ENCODE measurements at regions not wholly inside any gene's neighbourhood (a gene's known extent, or its start where the extent isn't known, plus 50 kb on each side); places are given as distances from the start of the nearest gene placed in this dataset.
A peak's percentile ranks its signal among the peaks of the same experiment; 100 is the strongest.

DNA sequence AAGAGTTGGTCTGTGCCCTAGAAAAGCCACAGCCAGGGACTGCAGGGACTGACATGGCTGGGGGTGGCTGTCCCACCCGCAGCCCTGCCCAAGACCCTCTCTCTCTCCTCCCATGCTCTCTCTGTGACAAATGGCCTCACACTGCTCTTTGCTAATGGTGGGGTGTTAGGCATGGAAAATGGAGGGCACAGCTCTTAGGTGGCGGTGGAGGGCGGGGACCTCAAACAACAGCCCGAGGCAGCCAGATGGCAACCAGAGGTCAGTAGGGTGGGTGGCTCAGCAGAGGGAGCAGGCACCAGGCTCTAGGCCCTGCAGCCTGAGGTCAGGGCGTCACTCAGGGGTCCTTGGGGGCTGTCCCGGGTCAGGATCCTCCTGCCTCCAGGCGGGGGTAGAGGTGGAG lies 73.9 kb upstream of the DAB2IP start:
- H3K9me3 Mint-ChIP-seq = no peaks in the 10 kb centered on the region
- H3K27ac Mint-ChIP-seq = no peak overlapping the region
- peaks cover 34% of the 10 kb centered on the region for H3K27me3 Mint-ChIP-seq
- intact Hi-C loops (cut with micrococcal nuclease) = no loop called here
- no peaks in the 10 kb centered on the region for H3K36me3 Mint-ChIP-seq (ENCODE audit: low read depth)
- H3K4me3 Mint-ChIP-seq = no peak overlapping the region
- no peaks in the 10 kb centered on the region for H3K4me1 Mint-ChIP-seq (ENCODE audit: low read depth)

DNA sequence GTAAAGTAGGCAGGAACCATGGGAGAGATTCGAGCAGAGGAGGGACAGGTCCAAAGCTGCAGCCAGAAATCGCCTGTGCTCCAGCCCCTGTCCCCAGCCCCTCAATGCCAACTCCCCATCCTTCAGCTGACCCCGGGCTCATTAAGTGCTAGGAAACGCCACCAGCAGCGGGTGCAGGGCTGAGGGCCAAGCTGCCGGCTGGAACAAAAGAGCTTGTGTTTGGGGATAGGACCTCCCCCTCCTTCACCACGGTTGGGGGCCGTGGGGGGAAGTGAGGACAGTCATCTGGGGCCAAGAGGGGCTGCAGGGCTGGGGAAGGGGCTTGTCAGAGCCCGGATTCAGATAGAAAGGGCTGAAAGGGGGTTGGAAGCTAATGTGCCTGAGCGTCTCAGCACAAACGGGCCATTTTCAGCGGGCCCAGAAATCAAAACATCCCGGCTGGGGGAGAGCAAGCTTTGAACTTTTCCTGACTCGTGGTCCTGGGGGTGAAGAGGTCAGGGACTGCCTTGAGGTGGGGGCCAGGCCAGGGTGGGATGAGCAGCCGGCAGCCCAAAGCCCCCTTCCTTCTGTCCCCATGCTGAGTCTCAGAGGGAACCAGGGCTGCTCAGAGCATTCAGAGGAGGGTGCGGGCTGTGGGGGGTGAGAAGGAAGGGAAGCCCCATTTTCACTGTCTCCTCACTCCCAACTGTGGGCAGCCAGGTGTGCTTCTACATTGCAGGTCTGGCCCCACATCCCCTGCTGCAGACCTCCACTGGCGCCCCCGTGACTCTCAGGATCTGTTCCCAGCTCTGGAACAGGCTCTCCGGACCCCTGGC lies 69.4 kb upstream of the DAB2IP start:
- no peak overlapping the region for H3K27ac Mint-ChIP-seq
- intact Hi-C loops (cut with micrococcal nuclease) = no loop called here
- H3K9me3 Mint-ChIP-seq = no peaks in the 10 kb centered on the region
- H3K4me3 Mint-ChIP-seq = no peak overlapping the region
- H3K4me1 Mint-ChIP-seq (ENCODE audit: low read depth) = peaks cover 3% of the 10 kb centered on the region
- H3K36me3 Mint-ChIP-seq (ENCODE audit: low read depth) = no peaks in the 10 kb centered on the region
- peaks cover 57% of the 10 kb centered on the region for H3K27me3 Mint-ChIP-seq

DNA sequence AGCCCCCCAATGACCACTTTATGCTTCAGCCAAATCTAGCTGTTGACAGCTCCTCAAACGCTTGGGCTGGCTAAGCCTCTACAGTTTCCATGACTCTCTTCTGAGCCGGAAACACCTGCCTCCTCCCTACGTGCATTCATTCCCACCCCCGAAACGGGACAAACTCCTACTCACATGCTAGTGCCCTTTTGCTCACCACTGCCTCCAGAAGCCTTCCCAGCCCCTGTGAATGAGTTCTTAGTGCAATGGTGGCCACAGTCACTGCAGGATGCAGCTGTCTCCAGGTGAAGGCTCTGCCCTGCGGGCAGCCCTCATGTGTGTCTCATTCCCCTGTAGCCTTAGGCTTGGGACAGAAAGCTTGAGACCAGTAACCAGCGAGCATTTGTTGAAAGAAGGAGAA lies 68.8 kb upstream of the DAB2IP start:
- no peak overlapping the region for H3K4me3 Mint-ChIP-seq
- peaks cover 63% of the 10 kb centered on the region for H3K27me3 Mint-ChIP-seq
- intact Hi-C loops (cut with micrococcal nuclease) = no loop called here
- H3K9me3 Mint-ChIP-seq = no peaks in the 10 kb centered on the region
- no peaks in the 10 kb centered on the region for H3K36me3 Mint-ChIP-seq (ENCODE audit: low read depth)
- no peak overlapping the region for H3K27ac Mint-ChIP-seq
- peaks cover 4% of the 10 kb centered on the region for H3K4me1 Mint-ChIP-seq (ENCODE audit: low read depth)

DNA sequence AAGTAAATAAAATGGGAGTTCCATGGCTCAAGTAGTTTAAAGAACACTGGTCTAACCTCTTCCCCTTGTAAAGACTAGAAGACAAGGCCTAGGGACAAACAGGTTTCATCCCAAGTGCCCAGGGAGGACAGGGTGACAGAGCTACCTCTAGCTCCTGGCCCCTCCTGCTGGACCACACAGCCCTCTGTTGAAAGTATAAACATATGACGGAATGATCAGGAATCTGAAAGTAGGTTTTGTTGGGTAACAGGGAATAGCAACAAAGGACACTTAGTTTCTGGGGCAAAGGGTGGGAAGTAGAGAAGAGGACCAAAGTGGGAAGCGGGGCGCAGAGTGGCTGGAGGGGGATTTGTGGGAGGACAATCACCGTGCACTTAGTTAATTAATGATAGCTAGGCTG lies 67.0 kb upstream of the DAB2IP start:
- no peak overlapping the region for H3K4me3 Mint-ChIP-seq
- H3K27me3 Mint-ChIP-seq = peaks cover 72% of the 10 kb centered on the region
- peaks cover 16% of the 10 kb centered on the region for H3K4me1 Mint-ChIP-seq (ENCODE audit: low read depth)
- H3K36me3 Mint-ChIP-seq (ENCODE audit: low read depth) = no peaks in the 10 kb centered on the region
- no peak overlapping the region for H3K27ac Mint-ChIP-seq
- no peaks in the 10 kb centered on the region for H3K9me3 Mint-ChIP-seq
- intact Hi-C loops (cut with micrococcal nuclease) = no loop called here

DNA sequence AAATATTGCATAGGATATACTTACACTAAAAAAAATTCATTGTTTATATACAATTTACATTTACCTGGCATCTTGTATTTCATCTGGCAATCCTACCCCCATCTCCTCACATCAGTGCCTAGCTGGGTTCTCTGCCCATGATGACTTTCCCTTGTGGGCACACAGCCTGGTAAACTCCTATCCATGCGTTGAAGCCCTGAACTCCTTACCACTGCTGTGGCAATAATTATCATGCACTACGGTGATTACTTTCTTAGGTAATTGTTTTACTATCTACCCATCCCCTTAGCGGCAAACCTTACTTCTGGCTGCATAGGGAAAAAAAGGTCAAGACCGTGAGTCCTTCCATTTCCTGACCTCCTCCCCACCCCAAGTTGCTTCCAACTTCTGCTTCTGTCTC lies 63.6 kb upstream of the DAB2IP start:
- H3K4me1 Mint-ChIP-seq (ENCODE audit: low read depth) = peaks cover 16% of the 10 kb centered on the region
- H3K36me3 Mint-ChIP-seq (ENCODE audit: low read depth) = no peaks in the 10 kb centered on the region
- no peak overlapping the region for H3K4me3 Mint-ChIP-seq
- H3K27me3 Mint-ChIP-seq = peaks cover 66% of the 10 kb centered on the region
- H3K27ac Mint-ChIP-seq = no peak overlapping the region
- intact Hi-C loops (cut with micrococcal nuclease) = no loop called here
- no peaks in the 10 kb centered on the region for H3K9me3 Mint-ChIP-seq

DNA sequence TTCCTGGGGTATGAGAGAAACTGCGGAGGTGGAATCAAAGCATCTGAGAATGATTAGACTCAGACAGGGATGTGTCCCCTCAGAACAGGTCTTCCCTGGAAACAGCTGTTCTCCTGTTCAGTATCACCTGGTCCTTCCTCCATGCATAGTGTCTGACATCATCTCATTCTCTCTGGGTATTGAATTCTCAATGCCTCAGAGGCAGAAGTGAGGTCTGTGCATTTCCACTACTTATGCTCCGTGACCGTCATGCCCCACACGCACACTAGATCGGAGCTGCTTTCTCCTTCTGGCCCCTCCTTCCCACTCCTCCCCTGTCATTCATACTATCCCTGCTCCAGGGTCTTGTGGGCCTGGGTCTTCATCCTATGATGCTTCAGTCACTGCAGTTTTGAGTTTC lies 61.4 kb upstream of the DAB2IP start:
- Mint-ChIP-seq H3K4me1 (ENCODE audit: low read depth) (peaks cover 16% of the 10 kb centered on the region), H3K4me3 (no peak overlapping the region), H3K36me3 (ENCODE audit: low read depth) (no peaks in the 10 kb centered on the region), H3K9me3 (no peaks in the 10 kb centered on the region), H3K27me3 (peaks cover 74% of the 10 kb centered on the region), H3K27ac (no peak overlapping the region)
- intact Hi-C loops (cut with micrococcal nuclease) = no loop called here

DNA sequence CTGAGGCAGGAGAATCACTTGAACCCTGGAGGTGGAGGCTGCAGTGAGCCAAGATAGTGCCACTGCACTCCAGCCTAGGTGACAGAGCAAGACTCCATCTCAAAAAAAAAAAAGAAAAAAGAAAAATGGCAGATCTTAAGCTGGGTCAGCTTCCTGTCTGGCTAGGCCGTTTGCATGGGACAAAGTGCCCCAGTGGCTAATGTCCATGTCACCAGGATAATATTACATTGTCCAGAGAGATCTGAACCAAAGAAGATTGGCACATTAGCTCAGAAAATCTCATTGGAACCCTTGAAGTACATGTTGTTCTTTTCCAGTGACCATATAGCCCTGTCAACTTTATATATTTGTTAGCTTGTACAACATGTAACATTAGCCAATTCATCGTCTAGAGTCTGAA lies 59.2 kb upstream of the DAB2IP start:
- Mint-ChIP-seq H3K4me1 (ENCODE audit: low read depth) (peaks cover 12% of the 10 kb centered on the region), H3K4me3 (no peak overlapping the region), H3K36me3 (ENCODE audit: low read depth) (no peaks in the 10 kb centered on the region), H3K27ac (no peak overlapping the region), H3K9me3 (no peaks in the 10 kb centered on the region), H3K27me3 (peaks cover 73% of the 10 kb centered on the region)
- intact Hi-C loops (cut with micrococcal nuclease) = no loop called here

DNA sequence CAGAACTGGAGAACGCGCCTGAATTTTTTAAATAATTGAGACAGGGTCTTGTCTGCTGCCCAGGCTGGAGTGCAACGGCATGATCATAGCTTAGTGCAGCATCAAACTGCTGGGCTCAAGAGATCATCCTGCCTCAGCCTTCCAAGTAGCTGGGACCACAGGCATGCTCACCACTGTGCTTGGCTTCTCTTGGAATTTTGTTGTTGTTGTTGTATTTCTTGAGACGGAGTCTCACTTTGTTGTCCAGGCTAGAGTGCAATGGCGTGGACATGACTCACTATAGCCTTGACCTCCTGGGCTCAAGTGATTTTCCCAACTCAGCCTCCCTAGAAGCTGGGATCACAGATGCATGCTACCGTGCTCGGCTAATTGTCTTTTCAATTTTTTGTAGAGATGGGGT lies 58.4 kb upstream of the DAB2IP start:
- H3K27me3 Mint-ChIP-seq = peaks cover 75% of the 10 kb centered on the region
- H3K4me3 Mint-ChIP-seq = no peak overlapping the region
- H3K27ac Mint-ChIP-seq = no peak overlapping the region
- intact Hi-C loops (cut with micrococcal nuclease) = no loop called here
- no peaks in the 10 kb centered on the region for H3K36me3 Mint-ChIP-seq (ENCODE audit: low read depth)
- H3K4me1 Mint-ChIP-seq (ENCODE audit: low read depth) = peaks cover 10% of the 10 kb centered on the region
- no peaks in the 10 kb centered on the region for H3K9me3 Mint-ChIP-seq

DNA sequence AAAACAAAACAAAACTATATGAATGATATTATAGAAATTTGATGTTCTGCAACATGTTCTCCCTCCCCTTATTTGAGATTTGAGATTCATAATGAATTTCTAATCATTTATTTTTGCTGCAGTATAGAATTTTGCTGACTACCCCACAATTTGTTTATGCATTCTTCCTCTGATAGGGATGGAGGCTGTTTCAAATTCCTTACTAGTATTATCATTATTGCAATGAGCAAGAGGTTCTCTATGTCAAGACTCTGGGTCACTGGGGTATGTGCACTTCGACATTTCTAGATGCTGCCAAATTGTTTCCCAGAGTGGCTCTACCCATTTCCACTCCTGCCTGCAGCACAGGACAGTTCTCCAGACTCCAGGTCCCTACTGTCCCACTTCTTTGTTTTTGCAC lies 54.9 kb upstream of the DAB2IP start:
- intact Hi-C loops (cut with micrococcal nuclease) = no loop called here
- no peaks in the 10 kb centered on the region for H3K9me3 Mint-ChIP-seq
- H3K27me3 Mint-ChIP-seq = peaks cover 75% of the 10 kb centered on the region
- no peak overlapping the region for H3K27ac Mint-ChIP-seq
- H3K36me3 Mint-ChIP-seq (ENCODE audit: low read depth) = no peaks in the 10 kb centered on the region
- H3K4me1 Mint-ChIP-seq (ENCODE audit: low read depth) = peaks cover 22% of the 10 kb centered on the region
- H3K4me3 Mint-ChIP-seq = no peak overlapping the region

DNA sequence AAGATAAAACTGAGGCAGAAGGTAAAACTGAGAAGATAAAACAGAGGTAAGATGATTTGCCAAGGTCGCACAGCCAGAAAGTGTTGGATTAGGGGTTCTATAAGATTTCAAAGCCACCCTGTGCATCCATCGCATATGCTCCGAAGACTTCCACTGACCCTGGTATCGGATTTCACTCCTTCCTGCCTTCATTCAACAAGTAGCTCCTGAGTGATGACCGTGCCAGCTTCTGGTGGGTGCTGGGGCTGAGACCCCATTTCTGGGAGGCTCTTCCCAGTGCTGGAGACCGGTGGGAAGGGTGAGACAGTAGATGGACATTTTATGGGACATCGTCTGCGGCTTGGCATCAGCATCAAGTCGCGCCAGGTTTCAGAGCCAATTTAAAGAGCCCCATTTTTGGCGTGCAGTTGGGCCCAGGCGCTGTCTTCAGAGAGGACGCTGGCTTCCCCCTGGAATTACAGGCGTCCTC lies 53.7 kb upstream of the DAB2IP start:
- intact Hi-C loops (cut with micrococcal nuclease) = no loop called here
- H3K4me3 Mint-ChIP-seq = no peak overlapping the region
- no peak overlapping the region for H3K27ac Mint-ChIP-seq
- H3K4me1 Mint-ChIP-seq (ENCODE audit: low read depth) = peaks cover 34% of the 10 kb centered on the region
- H3K9me3 Mint-ChIP-seq = no peaks in the 10 kb centered on the region
- H3K36me3 Mint-ChIP-seq (ENCODE audit: low read depth) = no peaks in the 10 kb centered on the region
- H3K27me3 Mint-ChIP-seq = peaks cover 70% of the 10 kb centered on the region

DNA sequence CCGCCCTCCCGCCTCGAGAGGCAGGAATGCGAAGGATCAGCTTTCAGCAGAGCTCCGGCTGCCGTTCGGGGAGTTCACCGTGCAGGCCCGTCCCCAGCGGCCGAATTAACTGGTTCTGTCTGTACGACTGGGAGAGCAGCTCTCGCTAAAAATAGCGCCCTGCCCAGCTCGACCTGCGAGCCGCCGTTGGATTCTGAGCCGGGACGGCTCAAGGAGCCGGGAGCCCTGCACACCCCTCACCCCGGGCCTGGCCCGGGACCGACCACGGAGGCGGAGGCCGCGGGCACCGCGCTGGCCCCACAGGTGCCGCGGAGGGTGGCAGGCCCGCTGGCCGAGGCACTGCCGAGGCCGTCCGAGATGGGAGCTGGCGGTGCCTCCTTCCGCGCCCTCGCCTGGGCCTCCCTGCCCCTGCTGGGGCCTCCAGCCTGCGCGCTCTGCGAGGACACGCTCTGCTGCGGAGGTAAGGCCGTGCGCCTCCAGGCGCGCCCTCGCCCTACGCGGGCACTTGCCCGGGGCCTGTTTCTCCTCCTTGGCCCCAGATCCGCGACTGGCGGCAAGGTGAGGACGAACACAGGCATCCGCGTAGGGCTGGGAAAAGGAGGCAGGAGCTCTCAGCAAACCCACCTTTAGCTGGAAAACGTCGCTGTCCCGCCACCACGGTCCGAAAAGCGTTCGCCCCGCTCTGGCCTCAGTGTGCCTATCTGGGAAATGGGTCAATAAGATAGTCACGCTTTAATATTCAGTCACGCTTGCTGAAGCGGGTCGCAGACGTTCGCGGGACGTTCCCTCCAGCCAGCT lies 53.1 kb upstream of the DAB2IP start:
- Mint-ChIP-seq H3K27me3 (peaks cover 68% of the 10 kb centered on the region), H3K36me3 (ENCODE audit: low read depth) (no peaks in the 10 kb centered on the region), H3K4me1 (ENCODE audit: low read depth) (peaks cover 40% of the 10 kb centered on the region), H3K9me3 (no peaks in the 10 kb centered on the region), H3K4me3 (peak overlapping the region; percentile 70), H3K27ac (no peak overlapping the region)
- intact Hi-C loops (cut with micrococcal nuclease) = no loop called here

DNA sequence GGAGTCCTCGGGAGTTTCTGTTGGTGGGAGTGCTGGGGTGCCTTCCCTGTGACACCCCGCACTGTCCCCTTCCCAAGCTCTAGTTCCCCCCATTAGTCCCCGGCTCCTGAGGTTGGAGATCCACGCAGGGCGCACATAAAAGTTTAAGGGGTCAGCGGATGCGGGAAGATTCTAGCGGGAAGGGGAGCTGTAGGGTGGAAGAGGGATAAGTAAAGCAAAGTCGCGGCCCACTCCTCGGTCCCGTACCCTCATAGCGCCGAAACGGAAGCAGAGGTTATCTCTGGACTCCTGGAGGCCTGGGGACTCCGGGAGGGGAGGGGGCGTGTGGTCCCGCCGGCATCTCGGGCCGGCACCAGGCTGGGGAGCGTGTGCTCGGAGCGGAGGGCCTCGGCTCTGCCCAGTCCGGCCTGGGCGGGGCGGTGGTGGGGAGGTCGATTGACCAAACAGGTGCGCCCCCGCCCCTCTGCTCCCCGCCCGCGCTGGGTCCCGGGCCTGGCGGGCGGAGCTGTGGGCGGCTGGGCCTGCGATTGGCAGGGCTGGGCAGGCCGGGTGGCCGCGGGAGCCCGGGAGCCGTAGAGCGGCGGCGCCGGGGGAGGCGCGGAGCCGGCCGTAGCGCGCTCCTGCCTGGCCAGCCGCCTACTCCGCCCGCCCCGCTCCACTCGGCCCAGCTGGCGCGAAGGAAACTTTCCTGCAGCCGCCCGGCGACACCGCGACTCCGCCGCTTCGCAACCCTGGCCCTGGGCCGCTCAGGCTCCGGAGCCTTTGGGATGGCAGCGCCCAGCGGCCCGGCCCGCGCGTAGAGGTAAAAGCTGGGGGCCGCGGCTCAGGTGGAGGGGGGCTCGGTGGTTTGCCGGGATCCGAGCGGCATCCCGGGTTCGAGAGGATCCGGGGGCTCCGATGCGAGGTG lies 52.2 kb upstream of the DAB2IP start:
- H3K27me3 Mint-ChIP-seq = peaks cover 62% of the 10 kb centered on the region
- H3K36me3 Mint-ChIP-seq (ENCODE audit: low read depth) = no peaks in the 10 kb centered on the region
- H3K27ac Mint-ChIP-seq = no peak overlapping the region
- no peaks in the 10 kb centered on the region for H3K9me3 Mint-ChIP-seq
- H3K4me1 Mint-ChIP-seq (ENCODE audit: low read depth) = peaks cover 49% of the 10 kb centered on the region
- intact Hi-C loops (cut with micrococcal nuclease) = no loop called here
- H3K4me3 Mint-ChIP-seq = peak overlapping the region; percentile 70

DNA sequence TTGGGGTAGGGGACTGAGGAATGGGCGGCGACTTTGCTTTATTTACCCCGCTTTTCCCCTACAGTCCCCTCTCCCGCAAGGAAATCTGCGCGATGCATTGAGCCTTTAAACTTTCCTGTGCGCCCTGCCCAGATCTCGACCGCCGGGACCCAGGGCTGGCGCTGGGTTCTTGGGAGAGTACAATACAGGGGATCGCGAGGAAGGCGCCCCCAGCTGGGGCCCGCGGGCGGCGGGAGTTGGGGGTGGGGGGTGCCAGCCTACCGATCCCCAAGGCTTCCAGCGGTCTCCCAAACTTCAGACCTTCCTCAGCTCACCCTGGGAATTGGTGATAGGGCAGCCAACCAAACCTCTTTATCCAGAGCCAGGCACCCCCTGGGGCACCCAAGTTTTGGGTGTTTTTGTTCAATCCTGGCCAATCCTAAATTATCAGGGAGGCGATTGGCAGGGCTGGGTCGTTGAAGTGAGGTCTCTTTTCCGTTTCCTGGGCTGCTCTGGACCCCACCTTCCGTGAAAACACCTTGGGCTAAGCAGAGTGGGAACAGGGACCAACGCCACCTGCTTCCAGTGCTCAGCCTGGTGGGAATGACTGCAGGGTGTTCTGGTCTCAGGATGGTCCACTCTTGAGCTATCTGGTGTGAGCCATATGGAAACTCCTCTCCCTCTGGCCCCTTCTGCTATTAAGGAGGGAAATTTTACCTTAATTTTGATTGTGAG lies 51.4 kb upstream of the DAB2IP start:
- no peak overlapping the region for H3K27ac Mint-ChIP-seq
- no peaks in the 10 kb centered on the region for H3K36me3 Mint-ChIP-seq (ENCODE audit: low read depth)
- intact Hi-C loops (cut with micrococcal nuclease) = loop anchor here (5.0 kb wide), 1 partner anchor 43 kb away; no protein-coding TSS in a partner anchor
- H3K27me3 Mint-ChIP-seq = peaks cover 55% of the 10 kb centered on the region
- H3K4me1 Mint-ChIP-seq (ENCODE audit: low read depth) = peaks cover 57% of the 10 kb centered on the region
- no peaks in the 10 kb centered on the region for H3K9me3 Mint-ChIP-seq
- H3K4me3 Mint-ChIP-seq = peak overlapping the region; percentile 62
